ENCODE measurements at regions not wholly inside any gene's neighbourhood (a gene's known extent, or its start where the extent isn't known, plus 50 kb on each side); places are given as distances from the start of the nearest gene placed in this dataset.

DNA sequence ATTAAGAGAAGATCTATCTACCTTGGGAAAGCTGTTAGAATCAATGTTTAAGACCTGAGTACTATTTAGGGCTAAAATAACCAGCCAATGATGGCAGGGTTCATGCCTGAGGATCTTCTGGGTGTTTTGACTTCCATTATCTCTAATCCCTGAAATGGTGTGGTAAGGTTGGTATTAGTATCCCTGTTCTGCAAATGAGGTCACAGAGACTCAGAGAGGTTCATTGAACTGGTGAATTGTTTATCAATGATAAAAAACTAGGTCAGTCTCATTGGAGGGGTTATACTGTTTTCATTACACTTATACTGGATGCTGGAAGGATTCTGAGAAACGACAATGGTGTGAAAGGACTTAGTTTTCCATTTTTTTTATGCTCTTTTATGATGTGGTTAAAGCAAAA lies 264.8 kb downstream of the KLF5 start:
- TF ChIP-seq, protein P1, sequence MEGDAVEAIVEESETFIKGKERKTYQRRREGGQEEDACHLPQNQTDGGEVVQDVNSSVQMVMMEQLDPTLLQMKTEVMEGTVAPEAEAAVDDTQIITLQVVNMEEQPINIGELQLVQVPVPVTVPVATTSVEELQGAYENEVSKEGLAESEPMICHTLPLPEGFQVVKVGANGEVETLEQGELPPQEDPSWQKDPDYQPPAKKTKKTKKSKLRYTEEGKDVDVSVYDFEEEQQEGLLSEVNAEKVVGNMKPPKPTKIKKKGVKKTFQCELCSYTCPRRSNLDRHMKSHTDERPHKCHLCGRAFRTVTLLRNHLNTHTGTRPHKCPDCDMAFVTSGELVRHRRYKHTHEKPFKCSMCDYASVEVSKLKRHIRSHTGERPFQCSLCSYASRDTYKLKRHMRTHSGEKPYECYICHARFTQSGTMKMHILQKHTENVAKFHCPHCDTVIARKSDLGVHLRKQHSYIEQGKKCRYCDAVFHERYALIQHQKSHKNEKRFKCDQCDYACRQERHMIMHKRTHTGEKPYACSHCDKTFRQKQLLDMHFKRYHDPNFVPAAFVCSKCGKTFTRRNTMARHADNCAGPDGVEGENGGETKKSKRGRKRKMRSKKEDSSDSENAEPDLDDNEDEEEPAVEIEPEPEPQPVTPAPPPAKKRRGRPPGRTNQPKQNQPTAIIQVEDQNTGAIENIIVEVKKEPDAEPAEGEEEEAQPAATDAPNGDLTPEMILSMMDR (IDR thresholded peaks at IDR 0.05), result no peak
- TF ChIP-seq POLR2A (IDR thresholded peaks at IDR 0.05), result no peak
